K562 (cell line): ENCODE measurements at regions not wholly inside any gene's neighbourhood (a gene's known extent, or its start where the extent isn't known, plus 50 kb on each side); places are given as distances from the start of the nearest gene placed in this dataset.

ENCODE experiments used
- ATAC-seq: fragments of 200-7000 bp; cut with Tn5 transposase; 3 replicates; pipeline ENCODE4 v1.9.1; 2020; ENCODE audit warnings: moderate library complexity
- BruUV-seq: library from RNA; stranded (reverse); fragments of 400-500 nt; replicated peaks from 2 replicates; lab custom pipeline; 2021; lab: Mats Ljungman, UMichigan
- CTCF ChIA-PET: fragments of 300-600 bp; formaldehyde crosslinking; extraction: SDS; loops from one replicate; lab custom pipeline; 2021; ENCODE audit warnings: low intra/inter-chr PET ratio; lab: Yijun Ruan, JAX
- POLR2A ChIA-PET: fragments of 300-600, 350-650 bp; sonication (Branson Sonifier 250); formaldehyde crosslinking; extraction: SDS; loops from one replicate; lab custom pipeline; 2021; ENCODE audit warnings: antibody characterized with exemption, inconsistent platforms; lab: Yijun Ruan, JAX
- DNase-seq, 4 experiments: peaks; one replicate each; pipeline versions ENCODE4 v3.0.0 to v3.0.0-alpha.2; 2011 to 2018; ENCODE audit warnings: low spot score in 3 of 4, mixed read lengths in 3 of 4; ENCODE audit errors: extremely low read depth in 1 of 4
- FAIRE-seq: peaks from 2 replicates; lab custom pipeline; 2011; peaks lifted over from hg19 to GRCh38; lab: Jason Lieb, UNC
- H2AFZ ChIP-seq: 2 replicates; pipeline ENCODE4 v1.6.0; 2011; ENCODE audit warnings: low read depth, low read length, control low read depth, inconsistent platforms
- H3K27ac ChIP-seq: fragments of 200-600 bp; 3 replicates; pipeline ENCODE4 v1.8.0; 2011; ENCODE audit warnings: low read depth, mild to moderate bottlenecking, control low read depth, inconsistent platforms, low read length, moderate library complexity, mixed read lengths; ENCODE audit errors: extremely low read depth
- H3K27me3 ChIP-seq, 2 experiments: fragments of 300-600 bp in 1 of 2; 2 replicates in 1 of 2; 3 replicates in 1 of 2; pipeline versions ENCODE4 v1.6.0 to v1.8.0; 2011; ENCODE audit warnings: inconsistent platforms in 2 of 2, low read length in 2 of 2, mild to moderate bottlenecking in 1 of 2, mixed read lengths in 1 of 2, moderate library complexity in 1 of 2; ENCODE audit not compliant: control insufficient read depth in 2 of 2, insufficient read depth in 2 of 2
- H3K36me3 ChIP-seq: fragments of 300-600 bp; 3 replicates; pipeline ENCODE4 v1.8.0; 2011; ENCODE audit warnings: mild to moderate bottlenecking, low read length, inconsistent platforms; ENCODE audit not compliant: control insufficient read depth, insufficient read depth
- H3K4me1 ChIP-seq, 2 experiments: fragments of 200-600 bp in 1 of 2; replicated peaks in 1 of 2; 2 replicates in 1 of 2; 3 replicates in 1 of 2; pipeline versions ENCODE4 v1.5.1 to v1.8.0; 2011; ENCODE audit warnings: inconsistent platforms in 2 of 2, low read length in 2 of 2, mild to moderate bottlenecking in 1 of 2, mixed read lengths in 1 of 2, moderate library complexity in 1 of 2; ENCODE audit not compliant: control insufficient read depth in 2 of 2, insufficient read depth in 2 of 2
- H3K4me2 ChIP-seq: 2 replicates; pipeline ENCODE4 v1.6.1; 2011; ENCODE audit warnings: low read length, control low read depth, inconsistent platforms, mixed read lengths; ENCODE audit not compliant: insufficient read depth
- H3K4me3 ChIP-seq: fragments of 200-600 bp; sonication (generic), shearing (Covaris generic); 2 replicates; pipeline ENCODE4 v1.5.1; 2016; ENCODE audit warnings: control low read depth, inconsistent platforms
- H3K79me2 ChIP-seq: fragments of 200-600 bp; 3 replicates; pipeline ENCODE4 v1.8.0; 2011; ENCODE audit warnings: low read length, inconsistent platforms; ENCODE audit not compliant: control insufficient read depth, insufficient read depth
- H3K9ac ChIP-seq, 2 experiments: 2 replicates each; pipeline versions ENCODE4 v1.6.0 to v1.6.1; 2011; ENCODE audit warnings: low read depth in 2 of 2, low read length in 2 of 2, control low read depth in 1 of 2, inconsistent platforms in 1 of 2, mild to moderate bottlenecking in 1 of 2, mixed read lengths in 1 of 2; ENCODE audit not compliant: insufficient read depth in 1 of 2
- H3K9me1 ChIP-seq: one replicate; pipeline ENCODE4 v1.6.0; 2011; ENCODE audit warnings: inconsistent platforms, mild to moderate bottlenecking, low read length, moderate library complexity; ENCODE audit not compliant: control insufficient read depth, insufficient read depth
- H3K9me3 ChIP-seq: replicated peaks from 2 replicates; pipeline ENCODE4 v1.5.1; 2011; ENCODE audit warnings: low read depth, low read length, inconsistent platforms; ENCODE audit not compliant: control insufficient read depth, insufficient read depth
- H4K20me1 ChIP-seq: replicated peaks from 2 replicates; pipeline ENCODE4 v1.6.1; 2011; ENCODE audit warnings: low read length, inconsistent platforms, mixed read lengths; ENCODE audit not compliant: control insufficient read depth, insufficient read depth
- ASH1L ChIP-seq: fragments of 450-650 bp; IDR thresholded peaks from 2 replicates; pipeline ENCODE4 v1.6.1; 2018; ENCODE audit warnings: borderline replicate concordance, mild to moderate bottlenecking, low read depth; ENCODE audit not compliant: partially characterized antibody
- CBX8 ChIP-seq: fragments of 200-600 bp; sonication (generic); IDR thresholded peaks from 2 replicates; pipeline ENCODE4 v1.6.1; 2012; ENCODE audit warnings: borderline replicate concordance, mixed run types, low read depth, mild to moderate bottlenecking, moderate library complexity, mixed read lengths, low read length, control low read depth, inconsistent platforms; ENCODE audit not compliant: poor library complexity, severe bottlenecking; ENCODE audit errors: extremely low read depth
- EZH2 ChIP-seq: IDR thresholded peaks from 2 replicates; pipeline ENCODE4 v1.6.1; 2012; ENCODE audit warnings: low read depth, mild to moderate bottlenecking, inconsistent platforms, low read length, borderline replicate concordance
- HDAC1 ChIP-seq, 2 experiments: fragments of 450-650 bp; IDR thresholded peaks; 2 replicates each; pipeline ENCODE4 v1.6.1; 2016 to 2017; ENCODE audit warnings: inconsistent platforms in 1 of 2, mild to moderate bottlenecking in 1 of 2, moderate library complexity in 1 of 2
- TBP ChIP-seq: optimal IDR thresholded peaks from 2 replicates; pipeline ENCODE3; 2011; ENCODE audit warnings: low read depth, low read length, improper control_type of control experiment
- ZKSCAN1 ChIP-seq: fragments of 150-350 bp; IDR thresholded peaks from 2 replicates; pipeline ENCODE4 v1.6.1; 2016; ENCODE audit warnings: low read depth, low read length
- WGBS: fragments of 100-300 bp; shearing (Covaris generic); methylation state at CpG from one replicate; pipeline ENCODE4 v1.1.6; 2016; ENCODE audit warnings: low coverage, mixed read lengths; ENCODE audit not compliant: insufficient coverage; ENCODE audit errors: missing lambda C conversion rate; 5-methylcytosine and 5-hydroxymethylcytosine counted together
- in situ Hi-C: fragments of 300-500 bp; cut with MboI; formaldehyde crosslinking; loops from 4 replicates; pipeline ENCODE4 v1.15.0; 2018; ENCODE audit warnings: inconsistent platforms, mixed read lengths
- intact Hi-C: fragments of 100-400 bp; cut with micrococcal nuclease; formaldehyde crosslinking; loops from 2 replicates; pipeline ENCODE4 v1.14.2; 2022
- TF ChIP-seq, protein P1 (sequence below): sonication (generic); IDR thresholded peaks from 2 replicates; pipeline ENCODE4 v1.6.1; 2016
- TF ChIP-seq, protein P2 (sequence below): sonication (generic); formaldehyde crosslinking; IDR thresholded peaks from 2 replicates; pipeline ENCODE4 v1.8.0; 2022; ENCODE audit warnings: mild to moderate bottlenecking, missing genetic modification reagents
- TF ChIP-seq, protein P3 (sequence below), 2 experiments: IDR thresholded peaks; 2 replicates each; pipeline ENCODE4 v1.6.1; 2011; ENCODE audit warnings: borderline replicate concordance in 1 of 2, control low read depth in 1 of 2, low read depth in 1 of 2, low read length in 1 of 2, mild to moderate bottlenecking in 1 of 2, mixed read lengths in 1 of 2, moderate library complexity in 1 of 2; ENCODE audit not compliant: insufficient read depth in 1 of 2, insufficient read length in 1 of 2, poor library complexity in 1 of 2, severe bottlenecking in 1 of 2; ENCODE audit errors: extremely low read depth in 1 of 2

DNA sequence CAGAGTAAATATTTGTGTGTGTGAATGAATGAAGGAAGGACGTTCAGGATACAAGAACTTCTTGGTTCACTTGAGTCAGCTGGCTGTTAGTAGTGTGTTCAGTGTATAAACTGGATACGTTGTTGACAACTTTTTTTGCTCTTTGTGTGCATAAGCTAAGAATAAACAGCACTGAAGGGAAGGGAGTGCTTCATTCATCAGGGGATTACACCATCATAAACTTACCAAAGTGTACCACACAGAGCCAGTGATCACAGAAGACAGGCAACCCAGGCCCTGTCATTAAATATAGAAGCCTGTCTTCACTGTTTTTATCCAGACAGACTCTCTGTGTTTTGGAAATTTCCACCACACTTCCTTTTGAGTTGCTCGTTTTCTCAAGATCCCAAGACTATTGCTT, 55.5 kb upstream of the MEF2C start:
- FAIRE-seq (no peak), DNase-seq (no peak), ATAC-seq (no peak)
- H3K79me2 ChIP-seq: no peaks in the 10 kb centered on the region
- H2AFZ ChIP-seq: peak overlapping the region; percentile 15; the same call in 1 of the 2 replicates
- H4K20me1 ChIP-seq: no peaks in the 10 kb centered on the region
- H3K36me3 ChIP-seq: no peaks in the 10 kb centered on the region
- no TSS peak for BruUV-seq
- ChIA-PET CTCF (no interaction called here), POLR2A (interaction anchor here (0.8 kb wide), 1 partner anchor 14 kb away, joined by 4 read pairs; no protein-coding TSS in a partner anchor)
- no peaks in the 10 kb centered on the region for H3K27me3 ChIP-seq
- no peaks in the 10 kb centered on the region for H3K9me1 ChIP-seq
- no peak overlapping the region for H3K4me3 ChIP-seq
- TF ChIP-seq ZKSCAN1: peak; percentile 69; the same call in 1 of the 2 replicates
- TF ChIP-seq, protein P1, sequence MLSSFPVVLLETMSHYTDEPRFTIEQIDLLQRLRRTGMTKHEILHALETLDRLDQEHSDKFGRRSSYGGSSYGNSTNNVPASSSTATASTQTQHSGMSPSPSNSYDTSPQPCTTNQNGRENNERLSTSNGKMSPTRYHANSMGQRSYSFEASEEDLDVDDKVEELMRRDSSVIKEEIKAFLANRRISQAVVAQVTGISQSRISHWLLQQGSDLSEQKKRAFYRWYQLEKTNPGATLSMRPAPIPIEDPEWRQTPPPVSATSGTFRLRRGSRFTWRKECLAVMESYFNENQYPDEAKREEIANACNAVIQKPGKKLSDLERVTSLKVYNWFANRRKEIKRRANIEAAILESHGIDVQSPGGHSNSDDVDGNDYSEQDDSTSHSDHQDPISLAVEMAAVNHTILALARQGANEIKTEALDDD: no peak
- H3K4me2 ChIP-seq: no peak overlapping the region
- in situ Hi-C loops (no loop called here), intact Hi-C loops (loop anchor here (10.0 kb wide), 1 partner anchor 214 kb away; no protein-coding TSS in a partner anchor)
- H3K9ac ChIP-seq: no peak overlapping the region
- H3K4me1 ChIP-seq: peaks cover 3 to 13% of the 10 kb centered on the region in 2 experiments; a peak in 3 of 5 replicates
- 12% methylated on average over 3 of the region's 3 CpGs for WGBS
- no peak overlapping the region for H3K27ac ChIP-seq
- no peaks in the 10 kb centered on the region for H3K9me3 ChIP-seq

DNA sequence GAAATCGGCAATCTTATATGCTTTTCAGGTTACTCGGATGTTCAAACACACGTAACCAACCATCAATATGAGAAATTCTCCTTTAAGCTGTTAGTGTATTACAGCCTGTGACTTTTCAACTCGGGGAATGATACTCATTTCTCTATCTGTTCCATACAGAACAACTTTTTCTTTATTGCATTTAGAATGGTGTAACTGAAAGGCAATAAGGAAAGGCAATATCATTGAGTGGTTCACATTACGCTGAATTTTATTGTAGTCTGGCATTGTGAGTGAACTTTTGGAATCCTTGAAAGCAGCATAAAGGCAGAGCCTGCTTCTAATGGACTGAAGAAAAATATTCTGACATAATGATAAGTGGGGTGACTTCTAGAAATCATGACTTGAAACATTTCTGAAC, 54.4 kb upstream of the MEF2C start:
- no peak overlapping the region for H3K27ac ChIP-seq
- intact Hi-C loops: loop anchor here (10.0 kb wide), 1 partner anchor 213 kb away; no protein-coding TSS in a partner anchor
- no peak for DNase-seq
- ChIA-PET CTCF (no interaction called here), POLR2A (no interaction called here)
- no peak overlapping the region for H2AFZ ChIP-seq
- in situ Hi-C loops: no loop called here
- no peaks in the 10 kb centered on the region for H3K79me2 ChIP-seq
- no peak for ATAC-seq
- H3K36me3 ChIP-seq: no peaks in the 10 kb centered on the region
- no peaks in the 10 kb centered on the region for H4K20me1 ChIP-seq
- 56% methylated on average over 5 of the region's 5 CpGs for WGBS
- BruUV-seq: no TSS peak
- no peak overlapping the region for H3K4me3 ChIP-seq
- H3K4me1 ChIP-seq: peaks cover 3 to 15% of the 10 kb centered on the region in 2 experiments; a peak in 3 of 5 replicates
- H3K9me1 ChIP-seq: no peaks in the 10 kb centered on the region
- no peaks in the 10 kb centered on the region for H3K9me3 ChIP-seq
- H3K27me3 ChIP-seq: no peaks in the 10 kb centered on the region
- FAIRE-seq: no peak
- H3K9ac ChIP-seq: no peak overlapping the region
- H3K4me2 ChIP-seq: no peak overlapping the region
- TF ChIP-seq EZH2: no peak
- TF ChIP-seq ASH1L: no peak
- TF ChIP-seq, protein P2, sequence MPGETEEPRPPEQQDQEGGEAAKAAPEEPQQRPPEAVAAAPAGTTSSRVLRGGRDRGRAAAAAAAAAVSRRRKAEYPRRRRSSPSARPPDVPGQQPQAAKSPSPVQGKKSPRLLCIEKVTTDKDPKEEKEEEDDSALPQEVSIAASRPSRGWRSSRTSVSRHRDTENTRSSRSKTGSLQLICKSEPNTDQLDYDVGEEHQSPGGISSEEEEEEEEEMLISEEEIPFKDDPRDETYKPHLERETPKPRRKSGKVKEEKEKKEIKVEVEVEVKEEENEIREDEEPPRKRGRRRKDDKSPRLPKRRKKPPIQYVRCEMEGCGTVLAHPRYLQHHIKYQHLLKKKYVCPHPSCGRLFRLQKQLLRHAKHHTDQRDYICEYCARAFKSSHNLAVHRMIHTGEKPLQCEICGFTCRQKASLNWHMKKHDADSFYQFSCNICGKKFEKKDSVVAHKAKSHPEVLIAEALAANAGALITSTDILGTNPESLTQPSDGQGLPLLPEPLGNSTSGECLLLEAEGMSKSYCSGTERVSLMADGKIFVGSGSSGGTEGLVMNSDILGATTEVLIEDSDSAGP (CRISPR knock-in tag): no peak
- no peak for TF ChIP-seq HDAC1 (IDR thresholded peaks at IDR 0.05)
- TF ChIP-seq, protein P3, sequence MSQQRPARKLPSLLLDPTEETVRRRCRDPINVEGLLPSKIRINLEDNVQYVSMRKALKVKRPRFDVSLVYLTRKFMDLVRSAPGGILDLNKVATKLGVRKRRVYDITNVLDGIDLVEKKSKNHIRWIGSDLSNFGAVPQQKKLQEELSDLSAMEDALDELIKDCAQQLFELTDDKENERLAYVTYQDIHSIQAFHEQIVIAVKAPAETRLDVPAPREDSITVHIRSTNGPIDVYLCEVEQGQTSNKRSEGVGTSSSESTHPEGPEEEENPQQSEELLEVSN (IDR thresholded peaks at IDR 0.05; ENCODE audit: borderline replicate concordance in 1 of 2, extremely low read depth in 1 of 2, insufficient read depth in 1 of 2, insufficient read length in 1 of 2, low read depth in 1 of 2, low read length in 1 of 2, poor library complexity in 1 of 2, severe bottlenecking in 1 of 2): no peak
- TF ChIP-seq CBX8: no peak
- no peak for TF ChIP-seq TBP
